GM12878 (cell line): ENCODE measurements at regions not wholly inside any gene's neighbourhood (a gene's known extent, or its start where the extent isn't known, plus 50 kb on each side); places are given as distances from the start of the nearest gene placed in this dataset.

ENCODE experiments used
- ATAC-seq: fragments of 200-7000 bp; cut with Tn5 transposase; 3 replicates; pipeline ENCODE4 v1.9.1; 2020; ENCODE audit warnings: mild to moderate bottlenecking, moderate library complexity
- BruUV-seq: library from RNA; stranded (reverse); fragments of 400-500 nt; replicated peaks from 2 replicates; lab custom pipeline; 2021; lab: Mats Ljungman, UMichigan
- CTCF ChIA-PET: fragments of 300-600 bp; sonication (Branson Sonifier 250); formaldehyde crosslinking; extraction: SDS; loops from one replicate; lab custom pipeline; 2021; ENCODE audit warnings: inconsistent platforms; lab: Yijun Ruan, JAX
- POLR2A ChIA-PET: fragments of 350-600 bp; formaldehyde crosslinking; extraction: SDS; loops from one replicate; lab custom pipeline; 2021; ENCODE audit warnings: inconsistent platforms; lab: Charles Lee
- RAD21 ChIA-PET: fragments of 300-600 bp; sonication (Branson Sonifier 250); formaldehyde crosslinking; loops from one replicate; lab custom pipeline; 2023; ENCODE audit warnings: antibody characterized with exemption; ENCODE audit not compliant: unreplicated experiment; lab: Charles Lee
- SMC1A ChIA-PET: fragments of 300-600 bp; sonication (Branson Sonifier 250); formaldehyde crosslinking; loops from one replicate; lab custom pipeline; 2023; ENCODE audit not compliant: unreplicated experiment, uncharacterized antibody; lab: Charles Lee
- DNase-seq: peaks from one replicate; pipeline ENCODE4 v3.0.0-alpha.2; 2011; ENCODE audit warnings: low read depth, low spot score
- FAIRE-seq: peaks from 3 replicates; lab custom pipeline; 2011; peaks lifted over from hg19 to GRCh38; lab: Jason Lieb, UNC
- H2AFZ ChIP-seq: 2 replicates; pipeline ENCODE4 v1.6.0; 2011; ENCODE audit warnings: low read depth, low read length, control low read depth; ENCODE audit not compliant: control insufficient read depth
- H3K27ac ChIP-seq: 2 replicates; pipeline ENCODE4 v1.5.1; 2011; ENCODE audit warnings: control low read depth; ENCODE audit not compliant: control insufficient read depth, insufficient read depth
- H3K27me3 ChIP-seq, 2 experiments: replicated peaks in 1 of 2; 2 replicates each; pipeline versions ENCODE4 v1.6.0 to v1.6.1; 2011; ENCODE audit warnings: low read length in 1 of 2; ENCODE audit not compliant: control insufficient read depth in 2 of 2, insufficient read depth in 2 of 2
- H3K36me3 ChIP-seq, 2 experiments: 2 replicates each; pipeline ENCODE4 v1.5.1; 2011; ENCODE audit warnings: low read length in 1 of 2; ENCODE audit not compliant: control insufficient read depth in 2 of 2, insufficient read depth in 2 of 2
- H3K4me1 ChIP-seq: 2 replicates; pipeline ENCODE4 v1.6.1; 2011; ENCODE audit warnings: mild to moderate bottlenecking, low read length, moderate library complexity, mixed read lengths; ENCODE audit not compliant: control insufficient read depth, insufficient read depth
- H3K4me2 ChIP-seq: 2 replicates; pipeline ENCODE4 v1.6.0; 2011; ENCODE audit warnings: control low read depth; ENCODE audit not compliant: control insufficient read depth, insufficient read depth
- H3K4me3 ChIP-seq: fragments of 200-600 bp; sonication (generic); 2 replicates; pipeline ENCODE4 v1.5.1; 2016
- H3K79me2 ChIP-seq: 2 replicates; pipeline ENCODE4 v1.6.0; 2011; ENCODE audit warnings: low read length; ENCODE audit not compliant: control insufficient read depth, insufficient read depth
- H3K9ac ChIP-seq: 2 replicates; pipeline ENCODE4 v1.8.0; 2011; ENCODE audit warnings: low read length, control low read depth, mixed read lengths; ENCODE audit not compliant: control insufficient read depth, insufficient read depth
- H3K9me3 ChIP-seq: replicated peaks from 3 replicates; pipeline ENCODE4 v1.5.1; 2011; ENCODE audit warnings: mild to moderate bottlenecking, low read length; ENCODE audit not compliant: control insufficient read depth, insufficient read depth
- H4K20me1 ChIP-seq: 2 replicates; pipeline ENCODE4 v1.6.0; 2011; ENCODE audit not compliant: control insufficient read depth, insufficient read depth
- ESRRA ChIP-seq: IDR thresholded peaks from 2 replicates; pipeline ENCODE4 v1.6.1; 2012; ENCODE audit warnings: mild to moderate bottlenecking, low read length, improper control_type of control experiment
- IKZF2 ChIP-seq, 2 experiments: fragments of 450-650 bp; IDR thresholded peaks; 2 replicates each; pipeline ENCODE4 v1.6.1; 2017; ENCODE audit warnings: mild to moderate bottlenecking in 2 of 2, moderate library complexity in 2 of 2
- IRF3 ChIP-seq: fragments of 450-650 bp; IDR thresholded peaks from 2 replicates; pipeline ENCODE4 v1.6.1; 2014; ENCODE audit warnings: mild to moderate bottlenecking
- MXI1 ChIP-seq: fragments of 150-350 bp; IDR thresholded peaks from 2 replicates; pipeline ENCODE4 v1.6.1; 2011; ENCODE audit warnings: low read depth, mild to moderate bottlenecking, inconsistent platforms, low read length, improper control_type of control experiment
- NBN ChIP-seq: fragments of 450-650 bp; IDR thresholded peaks from 2 replicates; pipeline ENCODE4 v1.6.1; 2016
- PAX5 ChIP-seq: IDR thresholded peaks from 2 replicates; pipeline ENCODE4 v1.6.1; 2011; ENCODE audit warnings: low read depth, low read length, borderline replicate concordance
- RBBP5 ChIP-seq: fragments of 200-600 bp; sonication (generic); conservative IDR thresholded peaks from 2 replicates; pipeline ENCODE4 v1.6.1; 2016
- SMARCA5 ChIP-seq: fragments of 450-650 bp; IDR thresholded peaks from 2 replicates; pipeline ENCODE4 v1.6.1; 2017; ENCODE audit warnings: mild to moderate bottlenecking
- TAF1 ChIP-seq: IDR thresholded peaks from 2 replicates; pipeline ENCODE4 v1.6.1; 2011; ENCODE audit warnings: mild to moderate bottlenecking, low read depth, low read length, borderline replicate concordance
- TARDBP ChIP-seq: IDR thresholded peaks from 2 replicates; pipeline ENCODE4 v1.6.1; 2016; ENCODE audit warnings: borderline replicate concordance
- ZNF274 ChIP-seq: IDR thresholded peaks from one replicate; pipeline ENCODE4 v1.8.0; 2011; ENCODE audit not compliant: insufficient read length, insufficient read depth
- ZSCAN29 ChIP-seq: fragments of 450-650 bp; IDR thresholded peaks from 2 replicates; pipeline ENCODE4 v1.6.1; 2017; ENCODE audit warnings: mild to moderate bottlenecking, moderate library complexity
- WGBS: methylation state at CpG from one replicate; pipeline ENCODE4 v1.1.6; 2016; ENCODE audit warnings: low lambda C conversion rate; ENCODE audit not compliant: insufficient replicate concordance, insufficient coverage; ENCODE audit errors: missing lambda C conversion rate; 5-methylcytosine and 5-hydroxymethylcytosine counted together
- in situ Hi-C: fragments of 300-500 bp; cut with MboI; formaldehyde crosslinking; loops from 9 replicates; pipeline ENCODE4 v1.14.3; 2018; ENCODE audit warnings: mixed read lengths
- intact Hi-C: fragments of 100-400 bp; cut with micrococcal nuclease; formaldehyde crosslinking; loops from one replicate; pipeline ENCODE4 v1.14.2; 2022; ENCODE audit not compliant: unreplicated experiment

GRCh38 chr18:25557011-25557410 lies 205.0 kb upstream of the ZNF521 start:
- H3K4me2 ChIP-seq: no peak overlapping the region
- in situ Hi-C loops: no loop called here
- H4K20me1 ChIP-seq: no peaks in the 10 kb centered on the region
- SMC1A ChIA-PET: no interaction called here
- no peaks in the 10 kb centered on the region for H3K4me1 ChIP-seq
- no peaks in the 10 kb centered on the region for H3K36me3 ChIP-seq
- FAIRE-seq (no peak), ATAC-seq (no peak), DNase-seq (no peak)
- TF ChIP-seq SMARCA5 (no peak), NBN (no peak), IKZF2 (IDR thresholded peaks at IDR 0.05) (no peak), ZSCAN29 (no peak), TARDBP (no peak), ZNF274 (no peak), IRF3 (no peak), TAF1 (no peak), ESRRA (no peak), MXI1 (no peak), PAX5 (no peak), RBBP5 (no peak)
- H3K27me3 ChIP-seq: no peaks in the 10 kb centered on the region
- no peak overlapping the region for H3K4me3 ChIP-seq
- CTCF ChIA-PET: no interaction called here
- H3K9me3 ChIP-seq: no peaks in the 10 kb centered on the region
- BruUV-seq: no TSS peak
- intact Hi-C loops: no loop called here
- H3K27ac ChIP-seq: no peak overlapping the region
- no peak overlapping the region for H2AFZ ChIP-seq
- no peak overlapping the region for H3K9ac ChIP-seq
- RAD21 ChIA-PET: no interaction called here
- WGBS: 32% methylated on average over 7 of the region's 7 CpGs
- H3K79me2 ChIP-seq: no peaks in the 10 kb centered on the region
- POLR2A ChIA-PET: interaction anchor here (0.5 kb wide), 1 partner anchor 39 kb away, joined by 6 read pairs; no protein-coding TSS in a partner anchor
